ENCODE measurements at regions not wholly inside any gene's neighbourhood (a gene's known extent, or its start where the extent isn't known, plus 50 kb on each side); places are given as distances from the start of the nearest gene placed in this dataset.

DNA sequence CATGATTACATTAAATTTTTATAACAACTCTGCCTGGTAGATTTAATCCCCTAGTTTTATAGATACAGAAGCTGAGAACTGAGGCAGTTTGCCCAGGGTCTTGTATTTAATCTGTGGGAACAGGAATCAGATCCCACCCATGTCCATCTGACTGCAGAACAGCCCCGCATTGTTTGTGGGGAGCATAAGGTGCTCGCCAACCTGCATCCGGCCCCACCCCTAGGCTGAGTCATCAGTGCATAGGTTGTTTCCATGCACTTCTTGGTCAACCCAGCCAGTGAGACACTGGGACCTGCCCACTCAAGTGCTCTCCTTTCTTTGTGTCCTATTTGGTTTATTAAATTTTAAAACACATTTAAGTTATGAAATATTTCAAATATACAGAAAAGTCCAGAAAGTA, 266.2 kb downstream of the OPA1 start:
- Histone ChIP-seq H3K27ac (ENCODE audit: low read depth) (no peak overlapping the region), H3K27me3 (ENCODE audit: insufficient read depth) (no peaks in the 10 kb centered on the region), H2AFZ (no peak overlapping the region), H3K36me3 (ENCODE audit: insufficient read depth) (no peaks in the 10 kb centered on the region), H3K79me2 (replicated peaks; ENCODE audit: insufficient read depth) (no peaks in the 10 kb centered on the region), H4K20me1 (replicated peaks; ENCODE audit: insufficient read depth) (no peaks in the 10 kb centered on the region), H3K4me3 (no peak overlapping the region), H3K9me2 (ENCODE audit: insufficient read depth) (no peaks in the 10 kb centered on the region), H3K4me1 (ENCODE audit: insufficient read depth) (no peaks in the 10 kb centered on the region), H3F3A (replicated peaks; ENCODE audit: low read depth) (no peaks in the 10 kb centered on the region), H3K4me2 (no peak overlapping the region)
- no peak overlapping the region for H3K27ac Mint-ChIP-seq
- no peak for TF ChIP-seq JUNB (IDR thresholded peaks at IDR 0.05; ENCODE audit: unreplicated experiment)
- TF ChIP-seq STAT1 (IDR thresholded peaks at IDR 0.05; ENCODE audit: unreplicated experiment) = no peak
- TF ChIP-seq EZH2 (IDR thresholded peaks at IDR 0.05; ENCODE audit: low read depth, unreplicated experiment) = no peak
- TF ChIP-seq ZNF114 (CRISPR knock-in tag; IDR thresholded peaks at IDR 0.05) = no peak
- TF ChIP-seq, protein P1, sequence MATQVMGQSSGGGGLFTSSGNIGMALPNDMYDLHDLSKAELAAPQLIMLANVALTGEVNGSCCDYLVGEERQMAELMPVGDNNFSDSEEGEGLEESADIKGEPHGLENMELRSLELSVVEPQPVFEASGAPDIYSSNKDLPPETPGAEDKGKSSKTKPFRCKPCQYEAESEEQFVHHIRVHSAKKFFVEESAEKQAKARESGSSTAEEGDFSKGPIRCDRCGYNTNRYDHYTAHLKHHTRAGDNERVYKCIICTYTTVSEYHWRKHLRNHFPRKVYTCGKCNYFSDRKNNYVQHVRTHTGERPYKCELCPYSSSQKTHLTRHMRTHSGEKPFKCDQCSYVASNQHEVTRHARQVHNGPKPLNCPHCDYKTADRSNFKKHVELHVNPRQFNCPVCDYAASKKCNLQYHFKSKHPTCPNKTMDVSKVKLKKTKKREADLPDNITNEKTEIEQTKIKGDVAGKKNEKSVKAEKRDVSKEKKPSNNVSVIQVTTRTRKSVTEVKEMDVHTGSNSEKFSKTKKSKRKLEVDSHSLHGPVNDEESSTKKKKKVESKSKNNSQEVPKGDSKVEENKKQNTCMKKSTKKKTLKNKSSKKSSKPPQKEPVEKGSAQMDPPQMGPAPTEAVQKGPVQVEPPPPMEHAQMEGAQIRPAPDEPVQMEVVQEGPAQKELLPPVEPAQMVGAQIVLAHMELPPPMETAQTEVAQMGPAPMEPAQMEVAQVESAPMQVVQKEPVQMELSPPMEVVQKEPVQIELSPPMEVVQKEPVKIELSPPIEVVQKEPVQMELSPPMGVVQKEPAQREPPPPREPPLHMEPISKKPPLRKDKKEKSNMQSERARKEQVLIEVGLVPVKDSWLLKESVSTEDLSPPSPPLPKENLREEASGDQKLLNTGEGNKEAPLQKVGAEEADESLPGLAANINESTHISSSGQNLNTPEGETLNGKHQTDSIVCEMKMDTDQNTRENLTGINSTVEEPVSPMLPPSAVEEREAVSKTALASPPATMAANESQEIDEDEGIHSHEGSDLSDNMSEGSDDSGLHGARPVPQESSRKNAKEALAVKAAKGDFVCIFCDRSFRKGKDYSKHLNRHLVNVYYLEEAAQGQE (IDR thresholded peaks at IDR 0.05; ENCODE audit: unreplicated experiment) = no peak
- H3K9me3 Mint-ChIP-seq = peaks cover 6% of the 10 kb centered on the region
- ATAC-seq = no peak
- H3K4me1 Mint-ChIP-seq = no peaks in the 10 kb centered on the region
- DNase-seq (ENCODE audit: low spot score) = no peak
- peaks cover 2% of the 10 kb centered on the region for H3K27me3 Mint-ChIP-seq (ENCODE audit: insufficient read depth, low read depth, poor library complexity)
- H3K4me3 Mint-ChIP-seq = no peak overlapping the region
- H3K36me3 Mint-ChIP-seq (ENCODE audit: low read depth) = no peaks in the 10 kb centered on the region

DNA sequence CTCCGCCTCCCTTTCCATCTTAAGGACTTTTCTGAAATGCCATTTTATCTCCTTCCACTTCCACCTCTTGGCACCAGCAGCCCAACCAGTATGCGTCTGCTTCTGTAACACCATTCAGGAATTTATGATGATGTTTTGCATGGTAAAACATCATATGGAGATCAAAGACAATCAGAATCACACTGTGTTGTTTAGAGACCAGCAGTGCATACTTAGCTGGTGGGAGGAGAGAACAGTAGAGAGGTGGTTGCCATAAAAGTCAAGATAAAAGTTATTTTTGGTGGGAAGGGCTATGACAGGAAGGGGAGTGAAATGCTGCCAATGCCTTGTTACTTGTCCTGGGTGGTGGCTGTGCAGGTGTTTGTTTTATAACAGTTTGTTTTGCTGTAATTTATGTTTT, 268.0 kb downstream of the OPA1 start:
- Mint-ChIP-seq H3K27ac (no peak overlapping the region), H3K9me3 (peaks cover 6% of the 10 kb centered on the region), H3K4me3 (no peak overlapping the region), H3K36me3 (ENCODE audit: low read depth) (no peaks in the 10 kb centered on the region), H3K4me1 (peaks cover 3% of the 10 kb centered on the region; the same call in 1 of the 3 replicates), H3K27me3 (ENCODE audit: insufficient read depth, low read depth, poor library complexity) (peaks cover 2% of the 10 kb centered on the region)
- Histone ChIP-seq H3F3A (replicated peaks; ENCODE audit: low read depth) (no peaks in the 10 kb centered on the region), H3K4me2 (no peak overlapping the region), H3K79me2 (replicated peaks; ENCODE audit: insufficient read depth) (no peaks in the 10 kb centered on the region), H3K4me1 (ENCODE audit: insufficient read depth) (peaks cover 3% of the 10 kb centered on the region; the same call in 1 of the 2 replicates), H3K27me3 (ENCODE audit: insufficient read depth) (no peaks in the 10 kb centered on the region), H2AFZ (no peak overlapping the region), H3K4me3 (no peak overlapping the region), H4K20me1 (replicated peaks; ENCODE audit: insufficient read depth) (no peaks in the 10 kb centered on the region), H3K36me3 (ENCODE audit: insufficient read depth) (no peaks in the 10 kb centered on the region), H3K27ac (ENCODE audit: low read depth) (no peak overlapping the region), H3K9me2 (ENCODE audit: insufficient read depth) (peaks cover 6% of the 10 kb centered on the region; the same call in 1 of the 2 replicates)
- no peak for ATAC-seq
- no peak for DNase-seq (ENCODE audit: low spot score)
- TF ChIP-seq, protein P2, sequence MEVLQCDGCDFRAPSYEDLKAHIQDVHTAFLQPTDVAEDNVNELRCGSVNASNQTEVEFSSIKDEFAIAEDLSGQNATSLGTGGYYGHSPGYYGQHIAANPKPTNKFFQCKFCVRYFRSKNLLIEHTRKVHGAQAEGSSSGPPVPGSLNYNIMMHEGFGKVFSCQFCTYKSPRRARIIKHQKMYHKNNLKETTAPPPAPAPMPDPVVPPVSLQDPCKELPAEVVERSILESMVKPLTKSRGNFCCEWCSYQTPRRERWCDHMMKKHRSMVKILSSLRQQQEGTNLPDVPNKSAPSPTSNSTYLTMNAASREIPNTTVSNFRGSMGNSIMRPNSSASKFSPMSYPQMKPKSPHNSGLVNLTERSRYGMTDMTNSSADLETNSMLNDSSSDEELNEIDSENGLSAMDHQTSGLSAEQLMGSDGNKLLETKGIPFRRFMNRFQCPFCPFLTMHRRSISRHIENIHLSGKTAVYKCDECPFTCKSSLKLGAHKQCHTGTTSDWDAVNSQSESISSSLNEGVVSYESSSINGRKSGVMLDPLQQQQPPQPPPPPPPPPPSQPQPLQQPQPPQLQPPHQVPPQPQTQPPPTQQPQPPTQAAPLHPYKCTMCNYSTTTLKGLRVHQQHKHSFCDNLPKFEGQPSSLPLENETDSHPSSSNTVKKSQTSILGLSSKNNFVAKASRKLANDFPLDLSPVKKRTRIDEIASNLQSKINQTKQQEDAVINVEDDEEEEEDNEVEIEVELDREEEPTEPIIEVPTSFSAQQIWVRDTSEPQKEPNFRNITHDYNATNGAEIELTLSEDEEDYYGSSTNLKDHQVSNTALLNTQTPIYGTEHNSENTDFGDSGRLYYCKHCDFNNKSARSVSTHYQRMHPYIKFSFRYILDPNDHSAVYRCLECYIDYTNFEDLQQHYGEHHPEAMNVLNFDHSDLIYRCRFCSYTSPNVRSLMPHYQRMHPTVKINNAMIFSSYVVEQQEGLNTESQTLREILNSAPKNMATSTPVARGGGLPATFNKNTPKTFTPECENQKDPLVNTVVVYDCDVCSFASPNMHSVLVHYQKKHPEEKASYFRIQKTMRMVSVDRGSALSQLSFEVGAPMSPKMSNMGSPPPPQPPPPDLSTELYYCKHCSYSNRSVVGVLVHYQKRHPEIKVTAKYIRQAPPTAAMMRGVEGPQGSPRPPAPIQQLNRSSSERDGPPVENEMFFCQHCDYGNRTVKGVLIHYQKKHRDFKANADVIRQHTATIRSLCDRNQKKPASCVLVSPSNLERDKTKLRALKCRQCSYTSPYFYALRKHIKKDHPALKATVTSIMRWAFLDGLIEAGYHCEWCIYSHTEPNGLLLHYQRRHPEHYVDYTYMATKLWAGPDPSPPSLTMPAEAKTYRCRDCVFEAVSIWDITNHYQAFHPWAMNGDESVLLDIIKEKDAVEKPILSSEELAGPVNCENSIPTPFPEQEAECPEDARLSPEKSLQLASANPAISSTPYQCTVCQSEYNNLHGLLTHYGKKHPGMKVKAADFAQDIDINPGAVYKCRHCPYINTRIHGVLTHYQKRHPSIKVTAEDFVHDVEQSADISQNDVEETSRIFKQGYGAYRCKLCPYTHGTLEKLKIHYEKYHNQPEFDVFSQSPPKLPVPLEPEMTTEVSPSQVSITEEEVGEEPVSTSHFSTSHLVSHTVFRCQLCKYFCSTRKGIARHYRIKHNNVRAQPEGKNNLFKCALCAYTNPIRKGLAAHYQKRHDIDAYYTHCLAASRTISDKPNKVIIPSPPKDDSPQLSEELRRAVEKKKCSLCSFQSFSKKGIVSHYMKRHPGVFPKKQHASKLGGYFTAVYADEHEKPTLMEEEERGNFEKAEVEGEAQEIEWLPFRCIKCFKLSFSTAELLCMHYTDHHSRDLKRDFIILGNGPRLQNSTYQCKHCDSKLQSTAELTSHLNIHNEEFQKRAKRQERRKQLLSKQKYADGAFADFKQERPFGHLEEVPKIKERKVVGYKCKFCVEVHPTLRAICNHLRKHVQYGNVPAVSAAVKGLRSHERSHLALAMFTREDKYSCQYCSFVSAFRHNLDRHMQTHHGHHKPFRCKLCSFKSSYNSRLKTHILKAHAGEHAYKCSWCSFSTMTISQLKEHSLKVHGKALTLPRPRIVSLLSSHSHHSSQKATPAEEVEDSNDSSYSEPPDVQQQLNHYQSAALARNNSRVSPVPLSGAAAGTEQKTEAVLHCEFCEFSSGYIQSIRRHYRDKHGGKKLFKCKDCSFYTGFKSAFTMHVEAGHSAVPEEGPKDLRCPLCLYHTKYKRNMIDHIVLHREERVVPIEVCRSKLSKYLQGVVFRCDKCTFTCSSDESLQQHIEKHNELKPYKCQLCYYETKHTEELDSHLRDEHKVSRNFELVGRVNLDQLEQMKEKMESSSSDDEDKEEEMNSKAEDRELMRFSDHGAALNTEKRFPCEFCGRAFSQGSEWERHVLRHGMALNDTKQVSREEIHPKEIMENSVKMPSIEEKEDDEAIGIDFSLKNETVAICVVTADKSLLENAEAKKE (CRISPR knock-in tag; IDR thresholded peaks at IDR 0.05) = no peak
- no peak for TF ChIP-seq NANOG (IDR thresholded peaks at IDR 0.05; ENCODE audit: borderline replicate concordance)
- TF ChIP-seq, protein P3, sequence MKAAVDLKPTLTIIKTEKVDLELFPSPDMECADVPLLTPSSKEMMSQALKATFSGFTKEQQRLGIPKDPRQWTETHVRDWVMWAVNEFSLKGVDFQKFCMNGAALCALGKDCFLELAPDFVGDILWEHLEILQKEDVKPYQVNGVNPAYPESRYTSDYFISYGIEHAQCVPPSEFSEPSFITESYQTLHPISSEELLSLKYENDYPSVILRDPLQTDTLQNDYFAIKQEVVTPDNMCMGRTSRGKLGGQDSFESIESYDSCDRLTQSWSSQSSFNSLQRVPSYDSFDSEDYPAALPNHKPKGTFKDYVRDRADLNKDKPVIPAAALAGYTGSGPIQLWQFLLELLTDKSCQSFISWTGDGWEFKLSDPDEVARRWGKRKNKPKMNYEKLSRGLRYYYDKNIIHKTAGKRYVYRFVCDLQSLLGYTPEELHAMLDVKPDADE (IDR thresholded peaks at IDR 0.05) = no peak
- TF ChIP-seq, protein P1 (IDR thresholded peaks at IDR 0.05; ENCODE audit: unreplicated experiment) = no peak
